ENCODE measurements at regions not wholly inside any gene's neighbourhood (a gene's known extent, or its start where the extent isn't known, plus 50 kb on each side); places are given as distances from the start of the nearest gene placed in this dataset.

DNA sequence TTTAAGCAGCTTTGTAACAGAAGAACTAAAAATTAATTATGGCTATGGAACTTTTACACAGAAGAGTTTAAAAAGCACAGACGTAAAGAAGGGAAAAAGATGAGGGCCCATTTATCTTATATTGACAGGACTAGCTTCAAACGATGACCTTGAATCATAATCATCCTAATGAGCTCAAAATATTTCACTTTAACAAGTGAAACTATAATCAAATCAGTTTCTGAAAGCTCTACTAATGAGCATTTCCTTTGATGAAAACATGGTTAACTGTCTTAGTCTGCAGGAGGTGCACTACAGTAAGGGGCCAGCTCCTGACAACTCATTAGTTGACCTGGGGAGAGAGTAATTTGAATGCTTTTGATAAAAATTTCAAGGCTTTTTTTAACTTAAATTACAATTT is 228.0 kb upstream of the DEFB112 start:
- H3K27me3 ChIP-seq (ENCODE audit: control insufficient read depth, insufficient read depth, low read length), result no peaks in the 10 kb centered on the region
- in situ Hi-C loops (cut with HindIII; ENCODE audit: low pct_unique_long_range_greater_than_20kb, low sequenced_read_pairs) (no loop called here), intact Hi-C loops (cut with micrococcal nuclease; ENCODE audit: unreplicated experiment) (no loop called here)
- H3K4me1 ChIP-seq (ENCODE audit: control insufficient read depth, insufficient read depth, low read length), result no peaks in the 10 kb centered on the region
- ChIA-PET CTCF (no interaction called here), POLR2A (interaction anchor here (0.6 kb wide), 1 partner anchor 134 kb away, joined by 6 read pairs; no protein-coding TSS in a partner anchor)
- no peak overlapping the region for H3K27ac ChIP-seq (ENCODE audit: low read length)
- H3K4me3 ChIP-seq (ENCODE audit: low read depth in 2 of 2, low read length in 2 of 2), result no peak overlapping the region
- ATAC-seq, result no peak
- H3K9me3 ChIP-seq (ENCODE audit: control insufficient read depth, insufficient read depth, low read depth, low read length), result no peaks in the 10 kb centered on the region
- no peaks in the 10 kb centered on the region for H3K36me3 ChIP-seq (ENCODE audit: control insufficient read depth, insufficient read depth, low read length)
- DNase-seq (ENCODE audit: low read depth, low spot score), result no peak
- TF ChIP-seq SIN3A (IDR thresholded peaks at IDR 0.05; ENCODE audit: borderline replicate concordance, insufficient read depth, low read depth, low read length), result no peak
- TF ChIP-seq, protein P1, sequence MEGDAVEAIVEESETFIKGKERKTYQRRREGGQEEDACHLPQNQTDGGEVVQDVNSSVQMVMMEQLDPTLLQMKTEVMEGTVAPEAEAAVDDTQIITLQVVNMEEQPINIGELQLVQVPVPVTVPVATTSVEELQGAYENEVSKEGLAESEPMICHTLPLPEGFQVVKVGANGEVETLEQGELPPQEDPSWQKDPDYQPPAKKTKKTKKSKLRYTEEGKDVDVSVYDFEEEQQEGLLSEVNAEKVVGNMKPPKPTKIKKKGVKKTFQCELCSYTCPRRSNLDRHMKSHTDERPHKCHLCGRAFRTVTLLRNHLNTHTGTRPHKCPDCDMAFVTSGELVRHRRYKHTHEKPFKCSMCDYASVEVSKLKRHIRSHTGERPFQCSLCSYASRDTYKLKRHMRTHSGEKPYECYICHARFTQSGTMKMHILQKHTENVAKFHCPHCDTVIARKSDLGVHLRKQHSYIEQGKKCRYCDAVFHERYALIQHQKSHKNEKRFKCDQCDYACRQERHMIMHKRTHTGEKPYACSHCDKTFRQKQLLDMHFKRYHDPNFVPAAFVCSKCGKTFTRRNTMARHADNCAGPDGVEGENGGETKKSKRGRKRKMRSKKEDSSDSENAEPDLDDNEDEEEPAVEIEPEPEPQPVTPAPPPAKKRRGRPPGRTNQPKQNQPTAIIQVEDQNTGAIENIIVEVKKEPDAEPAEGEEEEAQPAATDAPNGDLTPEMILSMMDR (IDR thresholded peaks at IDR 0.05), result no peak
- no peak for TF ChIP-seq TCF7L2 (IDR thresholded peaks at IDR 0.05; ENCODE audit: low read depth, low read length)
- TF ChIP-seq, protein P2, sequence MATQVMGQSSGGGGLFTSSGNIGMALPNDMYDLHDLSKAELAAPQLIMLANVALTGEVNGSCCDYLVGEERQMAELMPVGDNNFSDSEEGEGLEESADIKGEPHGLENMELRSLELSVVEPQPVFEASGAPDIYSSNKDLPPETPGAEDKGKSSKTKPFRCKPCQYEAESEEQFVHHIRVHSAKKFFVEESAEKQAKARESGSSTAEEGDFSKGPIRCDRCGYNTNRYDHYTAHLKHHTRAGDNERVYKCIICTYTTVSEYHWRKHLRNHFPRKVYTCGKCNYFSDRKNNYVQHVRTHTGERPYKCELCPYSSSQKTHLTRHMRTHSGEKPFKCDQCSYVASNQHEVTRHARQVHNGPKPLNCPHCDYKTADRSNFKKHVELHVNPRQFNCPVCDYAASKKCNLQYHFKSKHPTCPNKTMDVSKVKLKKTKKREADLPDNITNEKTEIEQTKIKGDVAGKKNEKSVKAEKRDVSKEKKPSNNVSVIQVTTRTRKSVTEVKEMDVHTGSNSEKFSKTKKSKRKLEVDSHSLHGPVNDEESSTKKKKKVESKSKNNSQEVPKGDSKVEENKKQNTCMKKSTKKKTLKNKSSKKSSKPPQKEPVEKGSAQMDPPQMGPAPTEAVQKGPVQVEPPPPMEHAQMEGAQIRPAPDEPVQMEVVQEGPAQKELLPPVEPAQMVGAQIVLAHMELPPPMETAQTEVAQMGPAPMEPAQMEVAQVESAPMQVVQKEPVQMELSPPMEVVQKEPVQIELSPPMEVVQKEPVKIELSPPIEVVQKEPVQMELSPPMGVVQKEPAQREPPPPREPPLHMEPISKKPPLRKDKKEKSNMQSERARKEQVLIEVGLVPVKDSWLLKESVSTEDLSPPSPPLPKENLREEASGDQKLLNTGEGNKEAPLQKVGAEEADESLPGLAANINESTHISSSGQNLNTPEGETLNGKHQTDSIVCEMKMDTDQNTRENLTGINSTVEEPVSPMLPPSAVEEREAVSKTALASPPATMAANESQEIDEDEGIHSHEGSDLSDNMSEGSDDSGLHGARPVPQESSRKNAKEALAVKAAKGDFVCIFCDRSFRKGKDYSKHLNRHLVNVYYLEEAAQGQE (IDR thresholded peaks at IDR 0.05; ENCODE audit: insufficient read depth in 1 of 2, low read depth in 2 of 2, low read length in 1 of 2), result no peak
- no peak for TF ChIP-seq POLR2AphosphoS5 (IDR thresholded peaks at IDR 0.05; ENCODE audit: low read depth, low read length)
- no TSS peak for BruUV-seq (replicated peaks)

DNA sequence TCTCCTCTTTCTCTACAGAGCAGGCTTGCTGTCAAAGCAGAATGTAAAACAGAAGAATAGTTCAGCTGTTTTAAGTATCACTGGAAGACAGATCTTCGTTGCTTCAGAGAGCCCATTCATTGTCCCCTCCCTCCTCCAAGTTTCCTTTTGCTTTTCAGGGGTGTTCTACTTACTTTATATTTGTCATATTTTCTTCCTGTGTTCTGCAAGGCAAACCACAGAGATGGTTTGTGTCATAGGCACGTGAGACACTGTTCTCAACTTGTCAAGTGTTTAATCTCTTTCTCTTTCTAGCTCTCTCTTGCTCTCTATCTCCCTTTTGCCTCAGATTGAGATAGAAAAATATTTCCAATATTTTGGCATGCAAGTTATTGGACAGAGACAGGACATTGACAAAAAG is 228.9 kb upstream of the DEFB112 start:
- CTCF ChIA-PET, result no interaction called here
- H3K4me3 ChIP-seq (ENCODE audit: low read depth in 2 of 2, low read length in 2 of 2), result no peak overlapping the region
- no TSS peak for BruUV-seq (replicated peaks)
- ATAC-seq (no peak), DNase-seq (ENCODE audit: low read depth, low spot score) (no peak)
- no peak overlapping the region for H3K27ac ChIP-seq (ENCODE audit: low read length)
- no peaks in the 10 kb centered on the region for H3K9me3 ChIP-seq (ENCODE audit: control insufficient read depth, insufficient read depth, low read depth, low read length)
- TF ChIP-seq POLR2AphosphoS5 (IDR thresholded peaks at IDR 0.05; ENCODE audit: low read depth, low read length), result no peak
- TF ChIP-seq, protein P2 (IDR thresholded peaks at IDR 0.05; ENCODE audit: insufficient read depth in 1 of 2, low read depth in 2 of 2, low read length in 1 of 2), result no peak
- TF ChIP-seq SIN3A (IDR thresholded peaks at IDR 0.05; ENCODE audit: borderline replicate concordance, insufficient read depth, low read depth, low read length), result no peak
- TF ChIP-seq, protein P1 (IDR thresholded peaks at IDR 0.05), result no peak
- no peak for TF ChIP-seq TCF7L2 (IDR thresholded peaks at IDR 0.05; ENCODE audit: low read depth, low read length)
- H3K4me1 ChIP-seq (ENCODE audit: control insufficient read depth, insufficient read depth, low read length), result no peaks in the 10 kb centered on the region
- POLR2A ChIA-PET, result interaction anchor here (0.5 kb wide), 1 partner anchor 57 kb away, joined by 3 read pairs; no protein-coding TSS in a partner anchor
- H3K36me3 ChIP-seq (ENCODE audit: control insufficient read depth, insufficient read depth, low read length), result no peaks in the 10 kb centered on the region
- intact Hi-C loops (cut with micrococcal nuclease; ENCODE audit: unreplicated experiment), result no loop called here
- no peaks in the 10 kb centered on the region for H3K27me3 ChIP-seq (ENCODE audit: control insufficient read depth, insufficient read depth, low read length)
- in situ Hi-C loops (cut with HindIII; ENCODE audit: low pct_unique_long_range_greater_than_20kb, low sequenced_read_pairs), result no loop called here
